Lower leg skin (tissue), 3 donors: ENCODE measurements at regions not wholly inside any gene's neighbourhood (a gene's known extent, or its start where the extent isn't known, plus 50 kb on each side); places are given as distances from the start of the nearest gene placed in this dataset.

Experiments used
- CTCF ChIP-seq, 3 donors: fragments of 450-650 bp; IDR thresholded peaks; one replicate each; pipeline ENCODE4 v1.5.1; 2016; ENCODE audit warnings: antibody characterized with exemption in 3 of 3, mild to moderate bottlenecking in 3 of 3, moderate library complexity in 2 of 3
- POLR2A ChIP-seq, 2 donors: fragments of 450-650 bp; IDR thresholded peaks; one replicate each; pipeline ENCODE4 v1.6.1; 2016 to 2017; ENCODE audit warnings: antibody characterized with exemption in 2 of 2, mild to moderate bottlenecking in 1 of 2, moderate library complexity in 1 of 2

- TF ChIP-seq CTCF (IDR thresholded peaks at IDR 0.05) (no peak), POLR2A (IDR thresholded peaks at IDR 0.05) (no peak)
Measured at GRCh38 chr13:80577926-80578670, 237.2 kb upstream of the SPRY2 start.
